ENCODE measurements at regions not wholly inside any gene's neighbourhood (a gene's known extent, or its start where the extent isn't known, plus 50 kb on each side); places are given as distances from the start of the nearest gene placed in this dataset.

GRCh38 chr4:138592796-138593195 lies 350.6 kb upstream of the SLC7A11 start:
- no peaks in the 10 kb centered on the region for H3K9me1 ChIP-seq (replicated peaks; ENCODE audit: control insufficient read depth, extremely low read depth, insufficient read depth, low read length)
- POLR2A ChIA-PET, result no interaction called here
- TF ChIP-seq MYC (IDR thresholded peaks at IDR 0.05; ENCODE audit: low read depth, low read length) (no peak), FOS (IDR thresholded peaks at IDR 0.05; ENCODE audit: borderline replicate concordance, insufficient read depth, low read length) (no peak), GATA2 (IDR thresholded peaks at IDR 0.05; ENCODE audit: insufficient read depth, insufficient read length, low read depth, low read length) (no peak)
- TF ChIP-seq, protein P1, sequence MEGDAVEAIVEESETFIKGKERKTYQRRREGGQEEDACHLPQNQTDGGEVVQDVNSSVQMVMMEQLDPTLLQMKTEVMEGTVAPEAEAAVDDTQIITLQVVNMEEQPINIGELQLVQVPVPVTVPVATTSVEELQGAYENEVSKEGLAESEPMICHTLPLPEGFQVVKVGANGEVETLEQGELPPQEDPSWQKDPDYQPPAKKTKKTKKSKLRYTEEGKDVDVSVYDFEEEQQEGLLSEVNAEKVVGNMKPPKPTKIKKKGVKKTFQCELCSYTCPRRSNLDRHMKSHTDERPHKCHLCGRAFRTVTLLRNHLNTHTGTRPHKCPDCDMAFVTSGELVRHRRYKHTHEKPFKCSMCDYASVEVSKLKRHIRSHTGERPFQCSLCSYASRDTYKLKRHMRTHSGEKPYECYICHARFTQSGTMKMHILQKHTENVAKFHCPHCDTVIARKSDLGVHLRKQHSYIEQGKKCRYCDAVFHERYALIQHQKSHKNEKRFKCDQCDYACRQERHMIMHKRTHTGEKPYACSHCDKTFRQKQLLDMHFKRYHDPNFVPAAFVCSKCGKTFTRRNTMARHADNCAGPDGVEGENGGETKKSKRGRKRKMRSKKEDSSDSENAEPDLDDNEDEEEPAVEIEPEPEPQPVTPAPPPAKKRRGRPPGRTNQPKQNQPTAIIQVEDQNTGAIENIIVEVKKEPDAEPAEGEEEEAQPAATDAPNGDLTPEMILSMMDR (IDR thresholded peaks at IDR 0.05; ENCODE audit: extremely low read depth in 1 of 2, insufficient read depth in 1 of 2, low read depth in 1 of 2, low read length in 2 of 2), result no peak
- BruUV-seq (replicated peaks), result no TSS peak
- no peaks in the 10 kb centered on the region for H3K36me3 ChIP-seq (ENCODE audit: control insufficient read depth in 2 of 2, extremely low read depth in 1 of 2, insufficient read depth in 2 of 2, low read length in 2 of 2)
- H2AFZ ChIP-seq (ENCODE audit: low read depth, low read length), result no peak overlapping the region
- no peak overlapping the region for H3K4me2 ChIP-seq (ENCODE audit: insufficient read depth, low read length)
- no peaks in the 10 kb centered on the region for H4K20me1 ChIP-seq (replicated peaks; ENCODE audit: control insufficient read depth, extremely low read depth, insufficient read depth, low read length)
- H3K27me3 ChIP-seq (ENCODE audit: control insufficient read depth in 2 of 2, insufficient read depth in 2 of 2, low read length in 2 of 2), result peaks cover 0 to 17% of the 10 kb centered on the region in 2 experiments
- H3K27ac ChIP-seq (ENCODE audit: insufficient read depth, low read depth, low read length), result no peak overlapping the region
- FAIRE-seq (no peak), DNase-seq (ENCODE audit: low read depth, low spot score) (no peak)
- H3K9me3 ChIP-seq (replicated peaks; ENCODE audit: control insufficient read depth, insufficient read depth, low read length), result no peaks in the 10 kb centered on the region
- no peaks in the 10 kb centered on the region for H3K79me2 ChIP-seq (ENCODE audit: control insufficient read depth, insufficient read depth, low read length)
- H3K9ac ChIP-seq (replicated peaks; ENCODE audit: extremely low read depth, insufficient read depth, low read length), result no peak overlapping the region
- no peaks in the 10 kb centered on the region for H3K4me1 ChIP-seq (ENCODE audit: control insufficient read depth, extremely low read depth, insufficient read depth, low read length)
- CTCF ChIA-PET, result no interaction called here
- H3K4me3 ChIP-seq (replicated peaks in 1 of 3; ENCODE audit: insufficient read depth in 1 of 3, low read depth in 1 of 3, low read length in 3 of 3), result no peak overlapping the region
- intact Hi-C loops (cut with micrococcal nuclease) (no loop called here), dilution Hi-C loops (cut with MboI; ENCODE audit: extremely low pct_ligation_motif_present, low sequenced_read_pairs) (no loop called here)

DNA sequence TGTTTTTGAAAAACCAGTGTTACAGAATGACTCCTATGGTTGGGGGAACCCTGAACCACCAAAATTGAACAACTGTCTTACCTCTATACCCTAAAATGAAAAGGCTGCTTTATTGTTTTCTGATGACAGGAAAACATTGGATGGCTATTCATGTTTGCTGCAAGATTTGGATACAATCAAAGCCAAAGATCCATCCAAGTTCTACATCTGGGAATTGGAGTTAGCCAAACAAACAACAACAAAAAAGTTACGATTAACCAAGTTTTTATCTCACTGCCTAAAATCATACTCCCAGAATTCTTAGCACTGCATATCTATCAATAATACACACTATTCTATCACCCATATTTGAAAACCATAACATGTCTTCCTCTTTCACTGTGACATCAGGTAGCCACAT lies 349.7 kb upstream of the SLC7A11 start:
- no peak for TF ChIP-seq MAX (IDR thresholded peaks at IDR 0.05; ENCODE audit: insufficient read depth, insufficient read length)
- no peak for TF ChIP-seq POLR2A (IDR thresholded peaks at IDR 0.05; ENCODE audit: low read depth, low read length)
- TF ChIP-seq GATA2 (IDR thresholded peaks at IDR 0.05; ENCODE audit: insufficient read depth, insufficient read length, low read depth, low read length), result no peak
- no peak for TF ChIP-seq JUN (IDR thresholded peaks at IDR 0.05; ENCODE audit: borderline replicate concordance, insufficient read depth, insufficient read length, low read depth)
- TF ChIP-seq, protein P1 (IDR thresholded peaks at IDR 0.05; ENCODE audit: extremely low read depth in 1 of 2, insufficient read depth in 1 of 2, low read depth in 1 of 2, low read length in 2 of 2), result no peak
- TF ChIP-seq POLR2AphosphoS5 (IDR thresholded peaks at IDR 0.05; ENCODE audit: insufficient read depth, low read depth, low read length), result no peak
- TF ChIP-seq FOS (IDR thresholded peaks at IDR 0.05; ENCODE audit: borderline replicate concordance, insufficient read depth, low read length), result no peak
- TF ChIP-seq EZH2 (IDR thresholded peaks at IDR 0.05; ENCODE audit: borderline replicate concordance, low read depth, low read length, severe bottlenecking), result no peak
- no peak for TF ChIP-seq MYC (IDR thresholded peaks at IDR 0.05; ENCODE audit: low read depth, low read length)
- no peak overlapping the region for H3K4me3 ChIP-seq (replicated peaks in 1 of 3; ENCODE audit: insufficient read depth in 1 of 3, low read depth in 1 of 3, low read length in 3 of 3)
- no peaks in the 10 kb centered on the region for H3K4me1 ChIP-seq (ENCODE audit: control insufficient read depth, extremely low read depth, insufficient read depth, low read length)
- FAIRE-seq (no peak), DNase-seq (ENCODE audit: low read depth, low spot score) (no peak)
- H3K27ac ChIP-seq (ENCODE audit: insufficient read depth, low read depth, low read length), result no peak overlapping the region
- no peak overlapping the region for H3K4me2 ChIP-seq (ENCODE audit: insufficient read depth, low read length)
- intact Hi-C loops (cut with micrococcal nuclease) (no loop called here), dilution Hi-C loops (cut with MboI; ENCODE audit: extremely low pct_ligation_motif_present, low sequenced_read_pairs) (no loop called here)
- ChIA-PET CTCF (no interaction called here), POLR2A (no interaction called here)
- no peaks in the 10 kb centered on the region for H3K9me3 ChIP-seq (replicated peaks; ENCODE audit: control insufficient read depth, insufficient read depth, low read length)
- no peak overlapping the region for H2AFZ ChIP-seq (ENCODE audit: low read depth, low read length)
- H3K79me2 ChIP-seq (ENCODE audit: control insufficient read depth, insufficient read depth, low read length), result no peaks in the 10 kb centered on the region
- BruUV-seq (replicated peaks), result no TSS peak
- no peaks in the 10 kb centered on the region for H3K9me1 ChIP-seq (replicated peaks; ENCODE audit: control insufficient read depth, extremely low read depth, insufficient read depth, low read length)
- H4K20me1 ChIP-seq (replicated peaks; ENCODE audit: control insufficient read depth, extremely low read depth, insufficient read depth, low read length), result no peaks in the 10 kb centered on the region
- H3K9ac ChIP-seq (replicated peaks; ENCODE audit: extremely low read depth, insufficient read depth, low read length), result no peak overlapping the region
- peaks cover 0 to 11% of the 10 kb centered on the region in 2 experiments for H3K27me3 ChIP-seq (ENCODE audit: control insufficient read depth in 2 of 2, insufficient read depth in 2 of 2, low read length in 2 of 2)
- H3K36me3 ChIP-seq (ENCODE audit: control insufficient read depth in 2 of 2, extremely low read depth in 1 of 2, insufficient read depth in 2 of 2, low read length in 2 of 2), result no peaks in the 10 kb centered on the region
